K562 (cell line): ENCODE measurements at regions not wholly inside any gene's neighbourhood (a gene's known extent, or its start where the extent isn't known, plus 50 kb on each side); places are given as distances from the start of the nearest gene placed in this dataset.

Source experiments
- ATAC-seq: fragments of 200-7000 bp; cut with Tn5 transposase; 3 replicates; pipeline ENCODE4 v1.9.1; 2020; ENCODE audit warnings: moderate library complexity
- BruUV-seq: library from RNA; stranded (reverse); fragments of 400-500 nt; replicated peaks from 2 replicates; lab custom pipeline; 2021; lab: Mats Ljungman, UMichigan
- CTCF ChIA-PET: fragments of 300-600 bp; formaldehyde crosslinking; extraction: SDS; loops from one replicate; lab custom pipeline; 2021; ENCODE audit warnings: low intra/inter-chr PET ratio; lab: Yijun Ruan, JAX
- POLR2A ChIA-PET: fragments of 300-600, 350-650 bp; sonication (Branson Sonifier 250); formaldehyde crosslinking; extraction: SDS; loops from one replicate; lab custom pipeline; 2021; ENCODE audit warnings: antibody characterized with exemption, inconsistent platforms; lab: Yijun Ruan, JAX
- DNase-seq, 4 experiments: peaks; one replicate each; pipeline versions ENCODE4 v3.0.0 to v3.0.0-alpha.2; 2011 to 2018; ENCODE audit warnings: low spot score in 3 of 4, mixed read lengths in 3 of 4; ENCODE audit errors: extremely low read depth in 1 of 4
- FAIRE-seq: peaks from 2 replicates; lab custom pipeline; 2011; peaks lifted over from hg19 to GRCh38; lab: Jason Lieb, UNC
- H2AFZ ChIP-seq: 2 replicates; pipeline ENCODE4 v1.6.0; 2011; ENCODE audit warnings: low read depth, low read length, control low read depth, inconsistent platforms
- H3K27ac ChIP-seq: fragments of 200-600 bp; 3 replicates; pipeline ENCODE4 v1.8.0; 2011; ENCODE audit warnings: low read depth, mild to moderate bottlenecking, control low read depth, inconsistent platforms, low read length, moderate library complexity, mixed read lengths; ENCODE audit errors: extremely low read depth
- H3K27me3 ChIP-seq, 2 experiments: fragments of 300-600 bp in 1 of 2; 2 replicates in 1 of 2; 3 replicates in 1 of 2; pipeline versions ENCODE4 v1.6.0 to v1.8.0; 2011; ENCODE audit warnings: inconsistent platforms in 2 of 2, low read length in 2 of 2, mild to moderate bottlenecking in 1 of 2, mixed read lengths in 1 of 2, moderate library complexity in 1 of 2; ENCODE audit not compliant: control insufficient read depth in 2 of 2, insufficient read depth in 2 of 2
- H3K36me3 ChIP-seq: fragments of 300-600 bp; 3 replicates; pipeline ENCODE4 v1.8.0; 2011; ENCODE audit warnings: mild to moderate bottlenecking, low read length, inconsistent platforms; ENCODE audit not compliant: control insufficient read depth, insufficient read depth
- H3K4me1 ChIP-seq, 2 experiments: fragments of 200-600 bp in 1 of 2; replicated peaks in 1 of 2; 2 replicates in 1 of 2; 3 replicates in 1 of 2; pipeline versions ENCODE4 v1.5.1 to v1.8.0; 2011; ENCODE audit warnings: inconsistent platforms in 2 of 2, low read length in 2 of 2, mild to moderate bottlenecking in 1 of 2, mixed read lengths in 1 of 2, moderate library complexity in 1 of 2; ENCODE audit not compliant: control insufficient read depth in 2 of 2, insufficient read depth in 2 of 2
- H3K4me2 ChIP-seq: 2 replicates; pipeline ENCODE4 v1.6.1; 2011; ENCODE audit warnings: low read length, control low read depth, inconsistent platforms, mixed read lengths; ENCODE audit not compliant: insufficient read depth
- H3K4me3 ChIP-seq: fragments of 200-600 bp; sonication (generic), shearing (Covaris generic); 2 replicates; pipeline ENCODE4 v1.5.1; 2016; ENCODE audit warnings: control low read depth, inconsistent platforms
- H3K79me2 ChIP-seq: fragments of 200-600 bp; 3 replicates; pipeline ENCODE4 v1.8.0; 2011; ENCODE audit warnings: low read length, inconsistent platforms; ENCODE audit not compliant: control insufficient read depth, insufficient read depth
- H3K9ac ChIP-seq, 2 experiments: 2 replicates each; pipeline versions ENCODE4 v1.6.0 to v1.6.1; 2011; ENCODE audit warnings: low read depth in 2 of 2, low read length in 2 of 2, control low read depth in 1 of 2, inconsistent platforms in 1 of 2, mild to moderate bottlenecking in 1 of 2, mixed read lengths in 1 of 2; ENCODE audit not compliant: insufficient read depth in 1 of 2
- H3K9me1 ChIP-seq: one replicate; pipeline ENCODE4 v1.6.0; 2011; ENCODE audit warnings: inconsistent platforms, mild to moderate bottlenecking, low read length, moderate library complexity; ENCODE audit not compliant: control insufficient read depth, insufficient read depth
- H3K9me3 ChIP-seq: replicated peaks from 2 replicates; pipeline ENCODE4 v1.5.1; 2011; ENCODE audit warnings: low read depth, low read length, inconsistent platforms; ENCODE audit not compliant: control insufficient read depth, insufficient read depth
- H4K20me1 ChIP-seq: replicated peaks from 2 replicates; pipeline ENCODE4 v1.6.1; 2011; ENCODE audit warnings: low read length, inconsistent platforms, mixed read lengths; ENCODE audit not compliant: control insufficient read depth, insufficient read depth
- BRF2 ChIP-seq: IDR thresholded peaks from 3 replicates; pipeline ENCODE4 v1.6.1; 2011; ENCODE audit warnings: borderline replicate concordance, mild to moderate bottlenecking; ENCODE audit not compliant: insufficient read length, insufficient read depth
- ETV5 ChIP-seq: sonication (generic); formaldehyde crosslinking; IDR thresholded peaks from 2 replicates; pipeline ENCODE4 v1.4.0; 2020; ENCODE audit warnings: low read depth, mild to moderate bottlenecking, missing genetic modification reagents
- LARP7 ChIP-seq: fragments of 450-650 bp; IDR thresholded peaks from 2 replicates; pipeline ENCODE4 v1.6.1; 2016
- MAFF ChIP-seq: IDR thresholded peaks from 2 replicates; pipeline ENCODE4 v1.6.1; 2012; ENCODE audit warnings: low read length, improper control_type of control experiment
- NCOA2 ChIP-seq, 2 experiments: fragments of 450-650 bp; IDR thresholded peaks; 2 replicates each; pipeline ENCODE4 v1.6.1; 2018; ENCODE audit warnings: mild to moderate bottlenecking in 2 of 2, moderate library complexity in 1 of 2; ENCODE audit not compliant: partially characterized antibody in 2 of 2
- NFATC3 ChIP-seq: fragments of 450-650 bp; IDR thresholded peaks from 2 replicates; pipeline ENCODE4 v1.6.1; 2017; ENCODE audit warnings: mild to moderate bottlenecking
- NR3C1 ChIP-seq: sonication (generic); formaldehyde crosslinking; IDR thresholded peaks from 2 replicates; pipeline ENCODE4 v1.8.1; 2022; ENCODE audit warnings: missing genetic modification reagents
- SIN3B ChIP-seq: fragments of 450-650 bp; IDR thresholded peaks from 2 replicates; pipeline ENCODE4 v1.6.1; 2017; ENCODE audit warnings: low read depth, mild to moderate bottlenecking, moderate library complexity
- TSC22D4 ChIP-seq: fragments of 450-650 bp; IDR thresholded peaks from 2 replicates; pipeline ENCODE4 v1.6.1; 2016; ENCODE audit warnings: missing genetic modification characterization, missing biosample characterization, control low read depth
- ZBTB17 ChIP-seq: fragments of 450-650 bp; formaldehyde crosslinking; IDR thresholded peaks from 2 replicates; pipeline ENCODE4 v1.4.0; 2020; ENCODE audit warnings: mild to moderate bottlenecking
- WGBS: fragments of 100-300 bp; shearing (Covaris generic); methylation state at CpG from one replicate; pipeline ENCODE4 v1.1.6; 2016; ENCODE audit warnings: low coverage, mixed read lengths; ENCODE audit not compliant: insufficient coverage; ENCODE audit errors: missing lambda C conversion rate; 5-methylcytosine and 5-hydroxymethylcytosine counted together
- in situ Hi-C: fragments of 300-500 bp; cut with MboI; formaldehyde crosslinking; loops from 4 replicates; pipeline ENCODE4 v1.15.0; 2018; ENCODE audit warnings: inconsistent platforms, mixed read lengths
- intact Hi-C: fragments of 100-400 bp; cut with micrococcal nuclease; formaldehyde crosslinking; loops from 2 replicates; pipeline ENCODE4 v1.14.2; 2022
- TF ChIP-seq, protein P1 (sequence below): sonication (generic); formaldehyde crosslinking; IDR thresholded peaks from 2 replicates; pipeline ENCODE4 v1.8.0; 2022; ENCODE audit warnings: mild to moderate bottlenecking, missing genetic modification reagents

DNA sequence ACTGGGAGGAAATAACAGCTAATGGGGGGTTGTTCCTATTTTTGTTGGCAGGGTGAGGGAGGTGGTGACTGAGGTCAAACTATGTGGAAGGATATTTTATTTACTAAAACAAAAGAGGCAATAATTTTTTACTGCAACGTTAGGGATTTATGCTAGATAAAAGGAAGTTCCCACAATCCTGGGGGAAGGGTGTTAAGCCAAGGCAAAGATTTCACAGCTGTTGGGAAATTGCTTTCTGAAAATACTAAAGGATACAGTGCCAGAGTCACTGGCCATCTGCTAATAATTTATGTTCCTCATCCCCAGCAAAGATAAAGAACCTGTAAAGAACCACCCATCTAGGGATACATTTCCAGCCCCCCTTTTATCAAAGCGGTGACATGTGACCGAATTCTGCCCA, 756.0 kb upstream of the RBFOX1 start (continued):
- no peak for TF ChIP-seq NCOA2 (IDR thresholded peaks at IDR 0.05; ENCODE audit: partially characterized antibody in 2 of 2)

DNA sequence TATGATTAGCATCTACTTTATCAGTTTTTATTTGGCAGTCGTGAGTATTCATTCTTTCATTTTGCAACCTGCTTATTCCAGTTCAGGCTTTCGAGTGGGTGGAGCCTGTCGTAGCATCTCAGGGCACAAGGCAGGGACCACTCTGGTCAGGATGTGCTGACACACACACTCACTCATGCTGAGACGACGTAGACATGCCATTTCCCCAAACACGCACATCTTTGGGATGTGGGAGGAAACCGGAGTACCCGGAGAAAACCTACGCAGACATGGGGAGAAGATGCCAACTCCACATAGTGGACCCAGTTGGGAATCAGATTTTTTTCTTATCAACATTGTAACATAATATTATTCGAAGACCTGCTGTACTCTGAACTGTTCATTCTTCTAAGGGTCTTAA, 756.5 kb upstream of the RBFOX1 start:
- 2% methylated on average over 10 of the region's 10 CpGs for WGBS
- FAIRE-seq = no peak
- POLR2A ChIA-PET = no interaction called here
- no peaks in the 10 kb centered on the region for H3K4me1 ChIP-seq
- H3K79me2 ChIP-seq = no peaks in the 10 kb centered on the region
- in situ Hi-C loops (no loop called here), intact Hi-C loops (no loop called here)
- H4K20me1 ChIP-seq = no peaks in the 10 kb centered on the region
- H3K9ac ChIP-seq = no peak overlapping the region
- no peaks in the 10 kb centered on the region for H3K9me3 ChIP-seq
- H3K27me3 ChIP-seq = peaks cover 7 to 16% of the 10 kb centered on the region in 2 experiments; a peak in 4 of 5 replicates
- H2AFZ ChIP-seq = no peak overlapping the region
- TF ChIP-seq LARP7 = no peak
- no peak for TF ChIP-seq MAFF
- no peak for TF ChIP-seq TSC22D4 (tag)
- TF ChIP-seq, protein P1, sequence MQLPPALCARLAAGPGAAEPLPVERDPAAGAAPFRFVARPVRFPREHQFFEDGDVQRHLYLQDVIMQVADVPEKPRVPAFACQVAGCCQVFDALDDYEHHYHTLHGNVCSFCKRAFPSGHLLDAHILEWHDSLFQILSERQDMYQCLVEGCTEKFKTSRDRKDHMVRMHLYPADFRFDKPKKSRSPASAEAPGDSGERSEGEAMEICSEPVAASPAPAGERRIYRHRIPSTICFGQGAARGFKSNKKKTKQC (CRISPR knock-in tag) = no peak
- TF ChIP-seq ZBTB17 (CRISPR knock-in tag) = no peak
- no peak for TF ChIP-seq ETV5 (CRISPR knock-in tag)
- no peak for TF ChIP-seq BRF2
- TF ChIP-seq NR3C1 = no peak
- no peak for TF ChIP-seq SIN3B
- no peak for TF ChIP-seq NFATC3
- DNase-seq = no peak
- no peaks in the 10 kb centered on the region for H3K36me3 ChIP-seq
- no peak overlapping the region for H3K27ac ChIP-seq
- no TSS peak for BruUV-seq
- H3K9me1 ChIP-seq = no peaks in the 10 kb centered on the region
- ATAC-seq = no peak
- H3K4me2 ChIP-seq = no peak overlapping the region
- CTCF ChIA-PET = no interaction called here
- no peak overlapping the region for H3K4me3 ChIP-seq
